ENCODE measurements at regions not wholly inside any gene's neighbourhood (a gene's known extent, or its start where the extent isn't known, plus 50 kb on each side); places are given as distances from the start of the nearest gene placed in this dataset. TPM values are rescaled to one million over a fixed set of nuclear protein-coding genes. Genes with fewer than 3 reads are reported as not detected.

DNA sequence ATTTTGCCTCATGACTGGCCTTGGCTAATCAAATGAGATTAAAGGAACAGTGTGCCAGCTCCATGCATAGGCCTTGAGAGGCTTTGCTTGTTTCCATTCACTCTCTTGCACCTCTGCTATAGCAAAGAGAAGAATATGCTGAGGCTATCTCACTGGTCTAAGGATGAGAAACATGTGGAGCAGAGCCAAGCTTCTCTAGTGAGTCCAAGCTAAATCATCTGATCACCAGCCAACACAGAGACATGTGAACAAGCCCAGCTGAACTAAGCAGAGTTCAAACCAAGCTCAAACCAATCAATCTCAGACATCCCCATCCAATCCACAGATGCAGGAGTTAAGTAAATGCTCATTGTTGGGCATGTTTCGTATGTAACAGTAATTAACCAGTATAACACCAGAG is 69.4 kb upstream of the API5 start:
- no peak for DNase-seq (ENCODE audit: low spot score)
- no peak for ATAC-seq (ENCODE audit: low FRiP score)
- TF ChIP-seq, protein P1, sequence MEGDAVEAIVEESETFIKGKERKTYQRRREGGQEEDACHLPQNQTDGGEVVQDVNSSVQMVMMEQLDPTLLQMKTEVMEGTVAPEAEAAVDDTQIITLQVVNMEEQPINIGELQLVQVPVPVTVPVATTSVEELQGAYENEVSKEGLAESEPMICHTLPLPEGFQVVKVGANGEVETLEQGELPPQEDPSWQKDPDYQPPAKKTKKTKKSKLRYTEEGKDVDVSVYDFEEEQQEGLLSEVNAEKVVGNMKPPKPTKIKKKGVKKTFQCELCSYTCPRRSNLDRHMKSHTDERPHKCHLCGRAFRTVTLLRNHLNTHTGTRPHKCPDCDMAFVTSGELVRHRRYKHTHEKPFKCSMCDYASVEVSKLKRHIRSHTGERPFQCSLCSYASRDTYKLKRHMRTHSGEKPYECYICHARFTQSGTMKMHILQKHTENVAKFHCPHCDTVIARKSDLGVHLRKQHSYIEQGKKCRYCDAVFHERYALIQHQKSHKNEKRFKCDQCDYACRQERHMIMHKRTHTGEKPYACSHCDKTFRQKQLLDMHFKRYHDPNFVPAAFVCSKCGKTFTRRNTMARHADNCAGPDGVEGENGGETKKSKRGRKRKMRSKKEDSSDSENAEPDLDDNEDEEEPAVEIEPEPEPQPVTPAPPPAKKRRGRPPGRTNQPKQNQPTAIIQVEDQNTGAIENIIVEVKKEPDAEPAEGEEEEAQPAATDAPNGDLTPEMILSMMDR (IDR thresholded peaks at IDR 0.05) = no peak

DNA sequence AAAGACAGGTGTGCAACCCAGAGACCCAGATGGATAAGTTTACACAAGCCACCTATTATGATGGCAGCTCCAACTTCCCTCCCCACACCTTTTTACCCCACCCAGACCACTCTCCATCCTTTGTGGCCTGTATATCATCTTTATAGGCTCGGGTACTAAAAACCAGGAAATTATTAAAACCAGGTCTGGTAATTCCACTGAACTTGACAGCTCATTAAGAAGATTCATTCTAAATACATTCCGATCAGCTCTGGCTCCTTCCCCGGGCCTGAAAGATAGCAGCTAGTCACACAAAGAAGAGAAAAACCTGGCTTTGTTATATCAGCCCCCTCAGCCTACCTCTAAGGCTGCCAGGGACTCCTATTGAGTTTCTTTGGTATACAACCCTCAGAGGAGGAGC is 67.9 kb upstream of the API5 start:
- TF ChIP-seq, protein P1 (IDR thresholded peaks at IDR 0.05) = no peak
- DNase-seq (ENCODE audit: low spot score) (no peak), ATAC-seq (ENCODE audit: low FRiP score) (no peak)

DNA sequence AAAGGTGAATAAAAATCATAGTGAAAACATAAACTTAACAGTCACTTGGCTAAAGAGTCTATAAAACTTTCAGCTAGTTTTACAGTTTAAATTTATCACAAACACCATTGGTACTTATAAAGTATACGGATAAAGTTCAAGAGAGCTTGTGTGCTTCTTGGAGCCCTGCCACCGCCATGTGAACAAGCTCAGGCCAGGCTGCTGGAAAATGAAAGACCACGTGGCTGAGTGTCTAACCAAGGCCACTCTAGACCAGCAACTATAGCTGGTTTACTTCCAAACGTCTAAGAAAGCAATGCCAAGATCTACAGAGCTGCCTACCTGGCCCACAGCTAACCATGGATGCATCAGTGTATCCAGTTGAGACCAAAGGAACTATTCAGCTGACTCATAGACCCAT is 66.3 kb upstream of the API5 start:
- TF ChIP-seq, protein P1 (IDR thresholded peaks at IDR 0.05) = no peak
- no peak for ATAC-seq (ENCODE audit: low FRiP score)
- no peak for DNase-seq (ENCODE audit: low spot score)

DNA sequence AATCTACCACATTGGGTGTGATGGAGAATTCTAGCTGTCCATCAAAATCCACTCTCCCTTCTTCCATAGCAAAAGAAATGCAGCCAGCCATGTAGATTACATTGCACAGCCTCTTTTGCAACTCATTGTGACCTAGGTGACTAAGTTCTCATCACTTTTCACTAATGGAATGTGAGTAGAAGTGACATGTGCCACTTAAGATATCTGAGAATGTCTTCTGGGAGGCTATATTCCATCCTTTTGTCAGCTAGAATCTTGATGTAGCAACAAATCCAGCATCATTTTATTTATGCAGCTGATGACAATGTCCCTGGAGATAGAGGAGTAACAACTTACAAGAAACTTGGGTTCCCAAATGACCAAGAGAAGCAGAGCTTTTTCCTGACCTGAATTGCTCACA is 61.5 kb upstream of the API5 start:
- no peak for DNase-seq (ENCODE audit: low spot score)
- ATAC-seq (ENCODE audit: low FRiP score) = no peak
- TF ChIP-seq, protein P1 (IDR thresholded peaks at IDR 0.05) = no peak

GRCh38 chr11:43261775-43262174 is 50.0 kb upstream of the API5 start:
- ATAC-seq (ENCODE audit: low FRiP score) = no peak
- TF ChIP-seq, protein P1 (IDR thresholded peaks at IDR 0.05) = no peak
- no peak for DNase-seq (ENCODE audit: low spot score)

Small RNA genes in the stretch of these regions (small RNA-seq; reads per million reads assigned to genes)
- gene AC021006.3 (not detected), gene AC109810.1 (not detected)

Measured in omental fat pad (tissue), 3 donors.